NCI-H146 (cell line): ENCODE measurements at regions not wholly inside any gene's neighbourhood (a gene's known extent, or its start where the extent isn't known, plus 50 kb on each side); places are given as distances from the start of the nearest gene placed in this dataset.

Experiments used
- DNase-seq: peaks from one replicate; lab custom pipeline; 2025; lab: John Stamatoyannopoulos, UW

DNA sequence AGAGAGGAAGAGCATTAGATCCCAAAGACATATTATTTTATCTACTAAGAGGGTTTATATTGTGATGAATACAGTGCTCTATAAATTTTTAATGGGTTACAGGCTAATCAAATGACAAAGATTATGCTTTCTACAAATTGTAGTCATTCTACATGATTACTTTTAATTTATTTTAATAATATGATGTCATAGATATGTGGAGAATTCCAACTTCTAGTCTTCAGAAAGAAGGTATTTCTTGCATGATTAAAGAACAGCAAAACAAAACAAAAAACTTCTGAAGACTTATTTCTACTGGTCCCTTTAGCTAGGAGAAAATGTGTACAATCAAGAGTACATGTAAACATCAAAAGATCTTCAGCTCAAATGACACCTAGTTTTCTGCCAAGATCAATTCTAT is 71.5 kb upstream of the FOXG1 start:
- DNase-seq = no peak

DNA sequence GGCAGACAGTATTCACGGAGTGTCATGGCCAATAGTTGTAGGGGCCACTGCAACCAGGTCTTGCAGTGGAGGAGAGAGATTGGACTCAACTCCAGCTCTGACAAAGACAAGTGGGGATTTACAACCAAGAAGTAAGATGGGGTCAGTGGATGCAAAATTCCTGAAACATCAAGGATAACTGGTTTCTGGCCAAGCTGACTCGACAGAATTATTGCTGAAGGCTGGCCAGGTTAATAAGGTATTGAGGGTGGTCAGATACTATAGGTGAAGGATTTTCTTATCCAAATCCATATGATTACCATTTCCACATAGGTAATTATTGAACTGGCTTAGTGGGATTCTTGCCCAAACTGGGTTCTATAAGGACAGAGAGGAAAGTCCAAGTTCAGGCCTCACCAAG is 64.9 kb upstream of the FOXG1 start:
- no peak for DNase-seq

DNA sequence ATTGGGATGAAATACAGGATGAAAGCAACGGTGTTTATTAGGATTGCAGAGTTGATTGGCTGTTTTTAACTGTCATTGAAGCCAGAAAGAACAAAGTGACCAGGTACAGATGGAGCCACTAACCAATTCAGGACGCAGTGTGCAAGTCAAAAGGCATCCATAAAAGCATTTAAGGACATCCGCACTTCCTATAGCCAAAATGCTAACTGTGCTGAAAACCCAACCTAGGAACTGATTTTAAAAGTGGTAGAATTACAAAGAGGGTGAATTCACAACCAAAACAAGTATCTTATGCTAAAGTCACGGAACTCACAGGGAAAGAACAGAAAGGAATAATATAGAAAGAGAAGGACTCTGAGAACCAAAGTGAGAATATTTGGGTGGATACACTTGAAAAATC is 63.1 kb upstream of the FOXG1 start:
- no peak for DNase-seq

DNA sequence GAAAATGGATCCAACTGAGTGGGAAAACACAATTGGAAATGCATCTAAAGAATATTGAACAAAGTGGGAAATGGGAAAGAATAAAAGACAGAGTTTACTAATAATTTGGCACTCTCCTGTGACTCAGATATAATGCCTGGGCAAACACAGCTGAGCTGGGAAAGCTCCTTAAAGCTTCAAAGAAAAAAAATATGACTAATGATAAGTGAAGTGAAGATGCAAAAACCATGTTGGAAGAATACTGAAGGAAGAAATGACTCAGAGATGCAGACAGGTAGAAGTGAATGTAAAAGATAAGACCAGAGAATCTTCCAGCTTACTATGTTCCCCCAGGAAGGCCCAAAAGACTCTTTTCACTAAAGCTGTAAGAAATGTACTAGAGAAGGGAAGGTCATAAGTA is 62.4 kb upstream of the FOXG1 start:
- DNase-seq = no peak

DNA sequence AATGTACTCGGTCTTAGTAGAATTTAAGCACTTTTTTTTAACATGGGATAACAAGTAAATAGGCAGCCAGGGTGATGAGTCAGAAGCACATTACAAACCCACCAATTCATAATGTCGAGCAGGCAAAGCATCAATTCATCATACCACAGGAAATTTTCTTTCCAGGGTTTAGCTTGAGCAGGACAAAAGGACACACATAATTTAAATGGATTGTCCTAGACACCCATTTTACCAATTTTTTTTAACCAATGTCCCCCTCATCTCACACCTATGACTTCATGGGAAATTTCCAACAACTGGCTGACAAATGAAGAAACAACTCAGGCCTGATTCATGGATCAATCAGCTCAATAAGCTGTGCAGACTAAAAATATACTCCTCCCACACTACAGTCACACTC is 58.8 kb upstream of the FOXG1 start:
- DNase-seq = no peak

DNA sequence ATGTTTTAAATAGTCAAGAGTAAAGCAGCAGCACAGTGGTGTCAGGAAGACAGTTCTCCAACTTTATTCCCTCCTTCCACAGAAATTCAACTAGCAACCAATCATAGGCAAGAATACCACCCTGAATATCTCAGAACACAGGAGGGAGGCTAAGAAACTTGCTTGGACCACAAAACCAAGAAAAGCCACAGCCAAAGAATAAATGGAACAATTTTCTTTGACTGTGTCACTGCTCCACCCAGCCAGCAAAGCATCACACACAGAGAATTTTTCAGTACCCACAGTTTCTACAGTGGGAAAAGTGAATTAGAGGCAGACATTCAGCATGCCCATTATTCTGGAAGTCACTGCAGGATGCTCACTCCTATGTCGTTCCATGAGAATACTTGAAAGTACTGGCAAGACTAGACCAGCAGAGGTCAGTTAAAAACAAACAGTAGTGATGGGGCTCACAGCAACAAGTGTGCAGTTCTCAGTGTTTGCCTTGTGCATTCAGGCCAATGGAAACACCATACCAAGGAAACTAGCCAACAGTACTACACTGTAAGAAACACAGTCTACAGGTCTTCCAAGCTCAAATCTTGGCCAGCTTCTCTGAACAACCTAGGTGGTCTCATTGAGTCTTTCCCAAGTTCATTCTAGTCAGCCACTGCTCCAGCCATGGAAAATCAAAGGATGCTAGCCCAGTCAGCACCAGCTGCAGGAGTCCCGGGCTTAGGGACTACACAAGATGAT is 56.8 kb upstream of the FOXG1 start:
- no peak for DNase-seq
